GM12873 (cell line): ENCODE measurements at regions not wholly inside any gene's neighbourhood (a gene's known extent, or its start where the extent isn't known, plus 50 kb on each side); places are given as distances from the start of the nearest gene placed in this dataset.

Experiments used
- CTCF ChIP-seq: IDR thresholded peaks from 2 replicates; pipeline ENCODE4 v1.5.1; 2012; ENCODE audit warnings: low read depth, mild to moderate bottlenecking, moderate library complexity, low read length, control low read depth; ENCODE audit not compliant: insufficient read depth; ENCODE audit errors: missing control alignments

GRCh38 chr12:73159954-73160353 lies 887.8 kb downstream of the TRHDE start:
- no peak for TF ChIP-seq CTCF

DNA sequence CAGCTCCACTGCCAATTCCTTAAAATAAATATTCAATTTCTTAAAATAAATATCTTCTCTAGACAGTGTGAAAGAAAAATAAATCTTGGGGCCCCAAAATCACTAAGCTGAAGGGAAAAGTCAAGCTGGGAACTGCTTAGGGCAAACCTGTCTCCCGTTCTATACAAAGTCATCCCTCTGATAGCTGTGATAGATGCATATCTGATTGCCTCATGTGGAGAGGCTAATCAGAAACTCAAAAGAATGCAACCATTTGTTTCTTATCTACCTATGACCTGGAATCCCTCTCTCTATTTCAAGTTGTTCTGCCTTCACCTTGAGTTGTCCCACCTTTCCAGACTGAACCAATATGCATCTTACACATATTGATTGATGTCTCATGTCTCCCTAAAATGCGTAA lies 889.8 kb downstream of the TRHDE start:
- TF ChIP-seq CTCF: no peak

GRCh38 chr12:73180734-73181133 lies 908.6 kb downstream of the TRHDE start:
- TF ChIP-seq CTCF: no peak

DNA sequence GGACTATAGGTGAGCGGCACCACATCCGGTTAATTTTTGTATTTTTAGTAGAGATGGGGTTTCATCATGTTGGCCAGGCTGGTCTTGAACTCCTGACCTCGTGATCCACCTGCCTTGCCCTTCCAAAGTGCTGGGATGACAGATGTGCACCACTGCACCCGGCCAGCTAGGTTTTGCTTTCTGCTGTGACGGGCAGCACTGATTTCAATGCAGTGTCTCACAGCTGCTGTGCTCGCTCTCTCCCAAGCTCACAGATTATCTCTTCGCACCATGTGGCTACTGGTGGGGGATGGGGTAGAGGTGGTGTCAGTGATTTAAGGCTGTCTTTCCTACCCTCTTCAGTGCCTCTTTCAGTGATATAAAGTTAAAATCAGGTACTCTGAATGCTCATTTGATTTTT lies 909.1 kb downstream of the TRHDE start:
- no peak for TF ChIP-seq CTCF

- no peak for TF ChIP-seq CTCF
Measured at GRCh38 chr12:73185403-73185802, 913.2 kb downstream of the TRHDE start.

GRCh38 chr12:73186272-73186671 lies 914.1 kb downstream of the TRHDE start:
- no peak for TF ChIP-seq CTCF

DNA sequence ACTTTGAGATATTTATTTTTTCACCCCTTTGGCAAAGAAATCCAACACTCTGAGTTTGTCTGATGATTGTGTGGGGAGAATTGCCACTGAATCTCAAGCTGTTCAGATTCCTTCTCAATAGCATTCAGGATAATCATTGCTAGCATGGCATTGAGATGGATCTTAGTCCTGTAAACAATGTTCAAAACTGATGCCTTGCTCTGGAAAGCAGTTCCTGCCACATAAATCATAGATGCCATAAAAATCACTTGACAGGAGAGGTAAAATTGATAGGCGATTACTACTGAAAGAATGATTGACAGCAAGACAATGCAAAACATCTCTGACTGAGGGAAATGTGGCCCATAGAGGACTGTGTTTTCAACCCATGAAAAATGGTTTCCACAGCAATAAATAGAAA lies 915.6 kb downstream of the TRHDE start:
- no peak for TF ChIP-seq CTCF
